DND-41 (cell line): ENCODE measurements at regions not wholly inside any gene's neighbourhood (a gene's known extent, or its start where the extent isn't known, plus 50 kb on each side); places are given as distances from the start of the nearest gene placed in this dataset.

Source experiments
- ATAC-seq: fragments of 200-7000 bp; cut with Tn5 transposase; 3 replicates; pipeline ENCODE4 v1.9.1; 2021; ENCODE audit warnings: low read depth; ENCODE audit not compliant: insufficient read depth
- DNase-seq: peaks from one replicate; pipeline ENCODE4 v3.0.0-alpha.2; 2020
- H2AFZ ChIP-seq: 2 replicates; pipeline ENCODE4 v1.6.0; 2012; ENCODE audit warnings: low read depth, low read length
- H3K27ac ChIP-seq: 2 replicates; pipeline ENCODE4 v1.5.1; 2012; ENCODE audit warnings: low read length, inconsistent platforms
- H3K27me3 ChIP-seq: fragments of 200-600 bp; sonication (generic); 2 replicates; pipeline ENCODE4 v1.6.0; 2012; ENCODE audit warnings: low read length, mild to moderate bottlenecking, inconsistent platforms; ENCODE audit not compliant: insufficient read depth, poor library complexity
- H3K36me3 ChIP-seq: 2 replicates; pipeline ENCODE4 v1.5.1; 2012; ENCODE audit warnings: low read length, inconsistent platforms; ENCODE audit not compliant: insufficient read depth
- H3K4me1 ChIP-seq: 2 replicates; pipeline ENCODE4 v1.5.1; 2012; ENCODE audit warnings: mild to moderate bottlenecking, low read length; ENCODE audit not compliant: insufficient read depth
- H3K4me2 ChIP-seq: 2 replicates; pipeline ENCODE4 v1.6.0; 2012; ENCODE audit warnings: mild to moderate bottlenecking, moderate library complexity, low read length, inconsistent platforms; ENCODE audit not compliant: insufficient read depth
- H3K4me3 ChIP-seq, 2 experiments: fragments of 200-600 bp in 1 of 2; shearing (Covaris generic) in 1 of 2; 2 replicates each; pipeline ENCODE4 v1.5.1; 2012 to 2016; ENCODE audit warnings: inconsistent platforms in 2 of 2, low read length in 2 of 2, mild to moderate bottlenecking in 2 of 2, low read depth in 1 of 2, moderate library complexity in 1 of 2
- H3K79me2 ChIP-seq: 2 replicates; pipeline ENCODE4 v1.6.0; 2012; ENCODE audit warnings: low read length, inconsistent platforms; ENCODE audit not compliant: insufficient read depth
- H3K9ac ChIP-seq: 2 replicates; pipeline ENCODE4 v1.6.0; 2012; ENCODE audit warnings: low read depth, mild to moderate bottlenecking, inconsistent platforms, low read length, moderate library complexity
- H3K9me3 ChIP-seq: 2 replicates; pipeline ENCODE4 v1.5.1; 2012; ENCODE audit warnings: low read length, moderate library complexity, mild to moderate bottlenecking, inconsistent platforms; ENCODE audit not compliant: insufficient read depth, severe bottlenecking
- H4K20me1 ChIP-seq: 2 replicates; pipeline ENCODE4 v1.6.0; 2012; ENCODE audit warnings: low read length; ENCODE audit not compliant: insufficient read depth
- CTCF ChIP-seq: IDR thresholded peaks from 2 replicates; pipeline ENCODE4 v1.5.1; 2012; ENCODE audit warnings: borderline replicate concordance, low read length, moderate library complexity, mild to moderate bottlenecking; ENCODE audit not compliant: poor library complexity, severe bottlenecking; ENCODE audit errors: extremely low read depth
- EZH2 ChIP-seq: IDR thresholded peaks from 3 replicates; pipeline ENCODE4 v1.6.1; 2012; ENCODE audit warnings: borderline replicate concordance, low read depth, mild to moderate bottlenecking, moderate library complexity, low read length, inconsistent platforms; ENCODE audit not compliant: severe bottlenecking

- Histone ChIP-seq H3K27ac (no peak overlapping the region), H3K4me2 (no peak overlapping the region), H4K20me1 (no peaks in the 10 kb centered on the region), H3K27me3 (no peaks in the 10 kb centered on the region), H3K4me3 (no peak overlapping the region), H2AFZ (no peak overlapping the region), H3K4me1 (no peaks in the 10 kb centered on the region), H3K9me3 (no peaks in the 10 kb centered on the region), H3K79me2 (no peaks in the 10 kb centered on the region), H3K9ac (no peak overlapping the region), H3K36me3 (no peaks in the 10 kb centered on the region)
- no peak for ATAC-seq
- no peak for TF ChIP-seq EZH2
- no peak for TF ChIP-seq CTCF
- DNase-seq = no peak
These were observed 432.9 kb downstream of the GRXCR1 start for GRCh38 chr4:43325220-43325967.

GRCh38 chr4:43330288-43330687, 437.8 kb downstream of the GRXCR1 start:
- no peak overlapping the region for H2AFZ ChIP-seq
- H3K4me1 ChIP-seq = no peaks in the 10 kb centered on the region

GRCh38 chr4:43331226-43332051, 438.9 kb downstream of the GRXCR1 start:
- H2AFZ ChIP-seq = no peak overlapping the region
- DNase-seq (no peak), ATAC-seq (no peak)
- H3K4me3 ChIP-seq = no peak overlapping the region
- H3K4me1 ChIP-seq = no peaks in the 10 kb centered on the region
- no peaks in the 10 kb centered on the region for H3K79me2 ChIP-seq
- H4K20me1 ChIP-seq = no peaks in the 10 kb centered on the region
- no peak overlapping the region for H3K4me2 ChIP-seq
- H3K27ac ChIP-seq = no peak overlapping the region
- no peaks in the 10 kb centered on the region for H3K36me3 ChIP-seq
- TF ChIP-seq CTCF = no peak
- TF ChIP-seq EZH2 = no peak
- no peak overlapping the region for H3K9ac ChIP-seq
- no peaks in the 10 kb centered on the region for H3K27me3 ChIP-seq
- no peaks in the 10 kb centered on the region for H3K9me3 ChIP-seq

More at GRCh38 chr4:43330288-43330687, 437.8 kb downstream of the GRXCR1 start:
- H4K20me1 ChIP-seq = no peaks in the 10 kb centered on the region
- H3K9ac ChIP-seq = no peak overlapping the region
- H3K4me2 ChIP-seq = no peak overlapping the region
- H3K27ac ChIP-seq = no peak overlapping the region
- ATAC-seq (no peak), DNase-seq (no peak)
- H3K79me2 ChIP-seq = no peaks in the 10 kb centered on the region
- no peak overlapping the region for H3K4me3 ChIP-seq
- no peak for TF ChIP-seq CTCF
- H3K27me3 ChIP-seq = no peaks in the 10 kb centered on the region
- H3K9me3 ChIP-seq = no peaks in the 10 kb centered on the region
- H3K36me3 ChIP-seq = no peaks in the 10 kb centered on the region
